ENCODE measurements at regions not wholly inside any gene's neighbourhood (a gene's known extent, or its start where the extent isn't known, plus 50 kb on each side); places are given as distances from the start of the nearest gene placed in this dataset.

GRCh38 chr2:138893746-138894145, 113.6 kb upstream of the NXPH2 start:
- POLR2A ChIA-PET, result no interaction called here
- Histone ChIP-seq H3K4me2 (replicated peaks; ENCODE audit: low read depth, low read length, poor library complexity, severe bottlenecking) (no peak overlapping the region), H3K27me3 (replicated peaks in 1 of 4; ENCODE audit: control extremely low read depth in 1 of 4, control insufficient read depth in 3 of 4, insufficient read depth in 4 of 4, low read length in 3 of 4) (no peaks in the 10 kb centered on the region), H2AFZ (ENCODE audit: insufficient read depth, low read depth, low read length, poor library complexity, severe bottlenecking) (no peak overlapping the region), H3K9me3 (ENCODE audit: control extremely low read depth in 1 of 3, control insufficient read depth in 2 of 3, insufficient read depth in 1 of 3, low read length in 2 of 3) (peaks cover 0 to 6% (median 1%) of the 10 kb centered on the region in 3 donors), H3K79me2 (ENCODE audit: control insufficient read depth, insufficient read depth, low read length) (no peaks in the 10 kb centered on the region), H3K27ac (ENCODE audit: low read length in 2 of 2) (no peak overlapping the region), H4K20me1 (ENCODE audit: control insufficient read depth, insufficient read depth, low read length, poor library complexity, severe bottlenecking) (no peaks in the 10 kb centered on the region), H3K9ac (ENCODE audit: low read length) (no peak overlapping the region), H3K36me3 (replicated peaks in 1 of 2; ENCODE audit: control extremely low read depth in 1 of 2, control insufficient read depth in 1 of 2, extremely low read depth in 1 of 2, insufficient read depth in 2 of 2, low read length in 1 of 2) (no peaks in the 10 kb centered on the region), H3K4me1 (ENCODE audit: control insufficient read depth in 2 of 2, insufficient read depth in 2 of 2, low read length in 2 of 2) (no peaks in the 10 kb centered on the region), H3K4me3 (ENCODE audit: control extremely low read depth in 1 of 5, extremely low read depth in 1 of 5, insufficient read depth in 1 of 5, low read depth in 2 of 5, low read length in 4 of 5) (no peak overlapping the region)
- Mint-ChIP-seq H3K9me3 (ENCODE audit: insufficient read depth) (peaks cover 2% of the 10 kb centered on the region), H3K27me3 (no peaks in the 10 kb centered on the region), H3K27ac (no peak overlapping the region), H3K4me3 (no peak overlapping the region), H3K4me1 (no peaks in the 10 kb centered on the region)
- CTCF ChIA-PET, result no interaction called here
- no CpG with 5 or more reads among the region's 3 CpGs for WGBS (ENCODE audit: insufficient coverage)
- intact Hi-C loops (cut with micrococcal nuclease), result no loop called here
- no peak for ATAC-seq (ENCODE audit: low read depth)
- no peak for DNase-seq
- TF ChIP-seq EZH2 (IDR thresholded peaks at IDR 0.05; ENCODE audit: borderline replicate concordance, insufficient read depth, low read depth, low read length, poor library complexity, severe bottlenecking) (no peak), CTCF (IDR thresholded peaks at IDR 0.05) (no peak)

GRCh38 chr2:138881126-138881525, 100.9 kb upstream of the NXPH2 start:
- H3K27me3 Mint-ChIP-seq, result no peaks in the 10 kb centered on the region
- no peak overlapping the region for H3K4me2 ChIP-seq (replicated peaks; ENCODE audit: low read depth, low read length, poor library complexity, severe bottlenecking)
- no peak overlapping the region for H3K27ac Mint-ChIP-seq
- no peaks in the 10 kb centered on the region for H3K4me1 Mint-ChIP-seq
- no peak overlapping the region for H2AFZ ChIP-seq (ENCODE audit: insufficient read depth, low read depth, low read length, poor library complexity, severe bottlenecking)
- H3K4me3 ChIP-seq (ENCODE audit: control extremely low read depth in 1 of 5, extremely low read depth in 1 of 5, insufficient read depth in 1 of 5, low read depth in 2 of 5, low read length in 4 of 5), result no peak overlapping the region
- H4K20me1 ChIP-seq (ENCODE audit: control insufficient read depth, insufficient read depth, low read length, poor library complexity, severe bottlenecking), result no peaks in the 10 kb centered on the region
- no peak overlapping the region for H3K27ac ChIP-seq (ENCODE audit: low read length in 2 of 2)
- H3K9ac ChIP-seq (ENCODE audit: low read length), result no peak overlapping the region
- intact Hi-C loops (cut with micrococcal nuclease), result no loop called here
- H3K79me2 ChIP-seq (ENCODE audit: control insufficient read depth, insufficient read depth, low read length), result no peaks in the 10 kb centered on the region
- ATAC-seq (ENCODE audit: low read depth), result no peak
- no peak for DNase-seq
- WGBS (ENCODE audit: insufficient coverage), result 100% methylated on average over 1 of the region's 1 CpG
- H3K27me3 ChIP-seq (replicated peaks in 1 of 4; ENCODE audit: control extremely low read depth in 1 of 4, control insufficient read depth in 3 of 4, insufficient read depth in 4 of 4, low read length in 3 of 4), result no peaks in the 10 kb centered on the region
- no peaks in the 10 kb centered on the region for H3K9me3 Mint-ChIP-seq (ENCODE audit: insufficient read depth)
- TF ChIP-seq CTCF (IDR thresholded peaks at IDR 0.05), result no peak
- no peak for TF ChIP-seq EZH2 (IDR thresholded peaks at IDR 0.05; ENCODE audit: borderline replicate concordance, insufficient read depth, low read depth, low read length, poor library complexity, severe bottlenecking)
- no peak overlapping the region for H3K4me3 Mint-ChIP-seq
- no peaks in the 10 kb centered on the region for H3K36me3 ChIP-seq (replicated peaks in 1 of 2; ENCODE audit: control extremely low read depth in 1 of 2, control insufficient read depth in 1 of 2, extremely low read depth in 1 of 2, insufficient read depth in 2 of 2, low read length in 1 of 2)
- no peaks in the 10 kb centered on the region for H3K9me3 ChIP-seq (ENCODE audit: control extremely low read depth in 1 of 3, control insufficient read depth in 2 of 3, insufficient read depth in 1 of 3, low read length in 2 of 3)
- POLR2A ChIA-PET, result no interaction called here
- no peaks in the 10 kb centered on the region for H3K4me1 ChIP-seq (ENCODE audit: control insufficient read depth in 2 of 2, insufficient read depth in 2 of 2, low read length in 2 of 2)
- CTCF ChIA-PET, result no interaction called here

Measured in B cell (primary cell).